Activated gamma-delta T cell (primary cell): ENCODE measurements at regions not wholly inside any gene's neighbourhood (a gene's known extent, or its start where the extent isn't known, plus 50 kb on each side); places are given as distances from the start of the nearest gene placed in this dataset.
"Not testable (repeated sequence)": the region's sequence is repeated elsewhere in the genome, so short reads cannot be mapped to it uniquely, and the experiment has no call there.

Experiments
- DNase-seq: peaks from one replicate; lab custom pipeline; 2025; lab: John Stamatoyannopoulos, UW

DNA sequence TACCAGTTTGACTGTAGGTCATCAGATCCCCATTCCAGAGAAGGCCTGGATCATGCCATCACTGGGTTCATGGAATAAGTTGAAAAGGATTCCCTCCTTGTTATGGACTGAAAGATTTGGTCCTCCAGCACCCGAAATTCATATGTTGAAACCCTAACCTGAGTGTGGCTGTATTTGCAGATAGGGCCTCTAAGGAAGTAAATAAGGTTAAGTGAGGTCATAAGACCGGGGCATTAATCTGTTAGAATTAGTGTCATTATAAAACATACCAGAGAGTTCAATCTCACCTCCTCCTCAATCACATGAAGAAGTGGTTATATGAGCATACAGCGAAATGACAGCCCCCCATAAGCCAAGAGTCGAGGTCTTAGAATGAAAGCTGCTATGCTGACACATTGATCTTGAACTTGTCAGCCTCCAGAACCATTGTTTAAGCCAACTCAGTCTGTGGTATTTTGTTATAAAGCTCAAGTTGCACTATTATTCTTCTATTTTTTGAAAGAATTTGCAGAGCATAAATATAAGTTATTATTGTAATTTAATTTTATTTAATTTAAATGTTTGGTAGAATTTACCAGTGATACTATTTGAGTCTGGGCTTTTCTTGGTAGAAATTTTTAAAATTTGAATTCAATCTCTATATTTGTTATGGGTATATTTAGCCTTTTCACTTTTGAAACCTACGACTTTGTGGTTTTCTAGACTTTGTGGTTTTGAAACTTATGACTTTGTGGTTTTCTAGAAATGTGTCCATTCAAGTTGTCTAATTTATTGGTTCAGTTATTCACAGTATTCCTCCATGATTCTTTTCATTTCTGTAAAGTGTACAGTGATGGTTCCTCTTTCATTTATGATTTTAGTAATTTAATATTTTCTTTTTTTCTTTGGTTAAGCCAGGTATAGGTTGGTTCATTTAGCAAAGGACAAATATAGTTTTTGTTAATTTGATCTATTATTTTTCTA, 1206.7 kb upstream of the CDH2 start:
- no peak for DNase-seq

DNA sequence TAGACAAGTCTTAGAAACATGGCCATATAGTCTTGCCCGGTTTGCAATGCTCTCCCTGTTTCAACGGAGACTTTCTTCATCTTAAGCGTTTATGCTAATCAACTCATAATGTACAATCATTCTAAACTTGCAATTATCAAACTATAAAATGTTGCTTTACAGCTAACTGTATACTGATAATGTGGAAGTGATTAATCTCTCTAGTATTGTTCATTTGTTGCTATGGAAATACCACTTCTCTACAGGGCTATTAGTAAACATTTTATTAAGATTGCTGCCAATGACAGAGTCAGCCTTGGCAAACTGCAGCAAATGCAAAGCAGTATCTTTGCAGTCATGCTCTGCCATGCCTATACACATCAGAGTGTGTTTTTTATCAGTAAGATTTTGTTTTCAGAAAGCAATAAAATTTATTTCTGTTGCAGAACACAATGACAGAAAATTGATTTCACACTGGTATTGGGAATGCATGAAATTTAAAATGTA, 1201.8 kb upstream of the CDH2 start:
- DNase-seq = no peak

DNA sequence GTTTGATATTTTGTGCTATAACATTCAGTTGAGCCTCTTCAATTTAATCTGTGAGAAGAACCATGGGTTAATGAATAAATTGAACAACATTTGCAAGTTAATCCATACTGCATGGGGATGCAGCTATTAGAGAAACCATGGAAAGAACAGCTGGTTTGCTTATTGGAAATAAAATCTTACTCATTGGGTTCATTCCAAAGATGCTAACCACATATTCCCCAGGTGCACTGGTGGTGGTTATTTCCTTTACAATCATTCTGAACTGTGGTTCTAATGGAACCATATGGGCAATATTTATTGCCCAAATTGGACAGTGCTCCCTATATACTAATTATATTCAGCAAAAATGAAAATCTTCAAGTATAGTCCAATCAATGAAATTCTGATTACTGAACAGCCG, 1200.4 kb upstream of the CDH2 start:
- DNase-seq = no peak

DNA sequence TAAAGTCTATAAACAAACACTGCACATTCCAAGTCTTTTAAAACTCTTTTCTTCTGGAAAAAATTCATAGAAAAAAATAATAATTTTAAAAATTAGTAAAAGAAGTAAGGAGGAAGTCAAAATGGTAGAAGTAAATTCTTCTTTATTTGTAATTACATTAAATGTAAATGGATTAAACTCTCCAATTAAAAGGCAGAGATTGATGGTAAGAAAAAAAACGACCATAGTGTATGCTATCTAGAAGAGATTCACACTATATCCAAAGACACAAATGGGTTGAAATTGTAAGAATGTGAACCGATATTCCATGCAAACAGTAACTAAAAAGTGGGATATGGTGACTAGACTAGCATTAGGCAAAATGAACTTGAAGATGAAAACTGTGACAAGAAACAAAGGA, 1196.1 kb upstream of the CDH2 start:
- DNase-seq = no peak

DNA sequence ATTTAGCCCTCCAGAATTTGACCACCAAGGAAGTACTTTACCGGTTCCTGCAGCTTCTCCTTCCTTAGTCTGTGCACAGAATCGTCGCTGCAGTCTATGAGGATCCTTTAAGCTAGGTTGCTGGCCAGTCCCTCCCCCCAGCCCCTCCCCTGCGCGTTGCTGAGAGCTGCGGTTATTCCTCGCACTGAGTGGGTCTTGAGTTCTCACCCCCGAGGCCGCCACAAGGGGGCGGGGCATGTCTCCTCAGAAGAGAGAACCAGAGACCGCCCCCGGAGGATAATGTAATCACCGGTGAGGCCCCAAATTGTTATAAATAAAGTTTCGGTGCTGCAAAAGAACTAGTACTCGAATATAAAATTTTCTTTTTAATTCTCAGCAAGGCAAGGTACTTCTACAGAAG, 1184.9 kb upstream of the CDH2 start:
- no peak for DNase-seq

DNA sequence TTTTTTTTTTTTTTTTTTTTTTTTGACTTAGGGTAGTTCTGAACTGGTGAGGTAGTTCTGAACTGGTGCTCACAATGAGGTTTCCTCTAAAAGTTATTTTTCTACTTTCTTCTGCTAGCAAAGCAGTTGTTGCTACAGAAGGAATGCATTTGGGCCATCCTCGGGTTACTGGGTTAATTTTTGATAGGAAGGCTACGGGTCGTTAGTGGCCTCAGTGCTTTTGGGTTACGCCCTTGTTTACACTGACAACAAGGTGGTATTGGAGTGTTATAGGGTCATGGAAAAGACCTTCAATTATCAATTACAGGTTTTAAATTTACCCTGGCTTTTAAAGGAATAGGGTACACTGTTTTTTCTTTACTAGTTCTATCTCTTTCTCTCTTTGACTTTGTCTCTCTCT, 1183.7 kb upstream of the CDH2 start:
- not testable (repeated sequence) for DNase-seq

DNA sequence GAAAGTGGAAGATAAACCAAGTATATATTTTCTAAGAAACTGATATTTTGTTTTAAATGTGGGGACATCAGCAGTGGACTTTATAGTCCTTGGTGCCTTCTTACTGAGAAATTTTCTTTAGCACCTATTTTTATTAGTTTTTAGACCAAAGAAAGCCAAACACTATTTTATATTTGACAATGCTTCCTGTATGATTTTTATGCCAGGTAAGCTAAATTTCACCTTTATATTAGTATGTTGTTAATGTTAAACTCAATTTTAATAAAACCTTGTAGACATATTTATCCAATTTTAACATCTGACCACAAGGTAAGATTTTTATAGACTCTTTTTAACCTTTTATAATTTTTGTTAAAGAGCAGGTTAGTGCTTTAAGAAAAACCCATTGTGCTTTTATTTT, 1182.3 kb upstream of the CDH2 start:
- not testable (repeated sequence) for DNase-seq

DNA sequence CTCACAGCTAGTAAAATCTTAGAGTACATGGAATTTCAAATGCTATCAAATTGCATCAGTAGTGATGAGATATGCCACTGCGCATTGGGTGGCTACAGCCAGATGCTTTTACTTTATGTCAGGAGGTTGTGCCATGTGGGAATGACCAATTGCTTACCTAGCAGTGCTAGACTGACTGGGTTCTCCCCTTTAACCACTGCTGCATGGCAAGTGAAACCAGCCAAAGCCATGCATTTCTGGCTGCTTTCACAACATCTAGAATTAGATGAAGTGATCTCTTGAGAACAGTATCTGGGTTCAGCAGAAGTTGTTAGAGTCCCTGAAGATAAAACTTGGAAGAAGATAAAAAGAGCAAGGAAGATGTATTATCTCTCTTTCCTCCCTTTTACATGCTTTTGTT, 1174.2 kb upstream of the CDH2 start:
- DNase-seq = no peak

DNA sequence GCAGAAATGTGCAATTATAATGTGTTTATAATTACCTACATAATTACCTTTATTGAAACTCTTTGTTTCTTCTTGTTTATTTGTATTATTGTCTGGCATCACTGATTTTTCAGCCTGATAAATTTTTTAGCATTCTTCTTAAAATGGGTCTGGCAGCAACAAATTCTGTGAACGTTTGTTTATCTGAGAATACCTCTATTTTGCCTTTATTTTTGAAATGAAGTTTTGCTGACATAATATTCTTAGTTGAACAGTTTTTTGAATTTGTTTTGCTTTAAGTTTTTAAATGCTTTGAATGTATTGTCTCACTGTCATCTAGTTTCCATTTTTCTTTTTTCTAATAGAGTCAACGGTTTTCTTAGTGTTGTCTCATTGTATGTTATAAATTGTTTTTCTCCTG, 1152.0 kb upstream of the CDH2 start:
- no peak for DNase-seq

DNA sequence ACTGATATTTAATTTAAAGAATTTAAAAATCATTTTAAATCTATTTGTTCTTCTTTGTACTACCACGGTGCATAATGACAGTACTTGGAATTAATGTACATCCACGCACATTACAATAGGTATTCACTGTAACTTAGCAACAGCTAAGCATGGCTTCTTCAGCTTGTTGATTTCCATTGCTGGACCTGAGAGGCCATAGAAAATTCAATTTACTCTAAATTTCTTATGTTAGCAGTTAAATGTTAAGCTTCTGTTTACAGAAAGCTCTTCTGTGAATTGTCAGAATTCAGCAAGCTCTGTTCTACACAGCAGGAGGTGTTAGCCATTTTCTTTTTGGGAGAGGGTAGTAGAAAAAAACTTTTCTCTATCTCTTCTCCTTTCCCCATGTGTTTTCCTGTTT, 1149.3 kb upstream of the CDH2 start:
- DNase-seq = no peak

DNA sequence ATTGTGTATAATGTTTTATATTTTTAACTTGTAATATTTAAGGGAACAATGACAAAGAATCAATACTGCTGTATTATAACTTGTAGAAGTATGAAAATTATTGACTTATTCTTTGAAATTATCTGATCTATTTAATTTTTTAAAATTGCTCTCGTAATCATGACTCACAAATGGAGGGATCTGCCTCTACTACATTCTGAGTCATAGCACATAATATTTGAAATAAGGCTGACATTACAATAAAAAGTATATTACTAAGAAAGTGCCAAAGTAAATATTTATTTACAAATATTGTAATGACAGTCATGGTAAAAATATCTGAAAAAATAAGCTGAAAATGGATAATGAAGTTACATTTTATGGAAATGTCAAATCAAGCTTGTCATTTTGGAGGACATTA, 1144.6 kb upstream of the CDH2 start:
- no peak for DNase-seq

DNA sequence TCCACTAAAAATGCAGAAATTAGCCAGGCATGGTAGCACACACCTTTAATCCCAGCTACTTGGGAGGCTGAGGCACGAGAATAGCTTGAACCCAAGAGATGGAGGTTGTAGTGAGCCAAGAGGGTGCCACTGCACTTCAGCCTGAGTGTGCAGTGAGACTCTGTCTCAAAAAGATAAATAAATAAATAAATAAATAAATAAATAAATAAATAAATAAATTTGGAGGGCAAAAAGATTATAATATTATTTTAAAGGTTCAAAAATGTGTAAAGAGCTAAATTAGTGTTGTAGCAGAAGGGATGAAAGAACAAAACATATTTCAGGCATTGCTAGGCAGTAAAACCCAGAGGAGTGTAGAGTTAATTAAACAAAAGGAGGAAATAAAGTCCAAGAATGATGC, 1136.4 kb upstream of the CDH2 start:
- DNase-seq = no peak

DNA sequence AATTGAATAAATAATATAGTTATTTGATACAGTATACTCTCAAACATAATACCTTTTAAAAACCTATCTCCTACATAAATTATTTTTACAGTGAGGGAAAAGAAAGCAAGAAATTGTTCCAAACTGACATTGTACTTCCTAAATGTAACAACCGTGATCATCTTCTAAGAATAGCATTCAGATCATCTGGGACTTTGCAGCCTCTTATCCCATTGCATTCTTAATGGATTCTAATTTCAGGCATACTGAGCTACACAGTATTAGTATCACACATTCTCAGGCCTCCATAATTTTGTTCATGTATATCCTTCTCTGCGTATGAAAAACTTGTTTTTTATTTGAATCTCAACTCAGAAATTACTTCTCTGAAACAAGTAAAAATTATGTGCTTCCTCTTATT, 1134.7 kb upstream of the CDH2 start:
- DNase-seq = no peak

DNA sequence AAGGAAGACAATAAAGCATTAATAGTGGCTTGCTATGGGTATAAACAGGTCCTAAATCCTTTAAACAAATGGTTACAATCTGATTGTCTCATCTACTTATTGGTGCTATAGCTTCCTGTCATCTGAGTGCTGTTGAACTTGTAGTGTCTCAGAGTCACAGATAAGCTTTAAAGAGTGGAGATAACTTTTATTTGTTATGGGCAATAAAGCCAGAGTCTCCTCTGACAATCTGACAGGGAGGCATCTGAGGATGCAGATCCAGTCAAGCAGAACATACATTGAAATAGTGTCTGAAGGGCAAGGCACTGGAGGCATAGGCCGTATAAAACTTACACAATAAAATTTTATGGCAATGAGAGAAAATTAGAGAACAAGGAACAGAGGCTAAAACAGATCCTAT, 1132.4 kb upstream of the CDH2 start:
- DNase-seq = no peak

DNA sequence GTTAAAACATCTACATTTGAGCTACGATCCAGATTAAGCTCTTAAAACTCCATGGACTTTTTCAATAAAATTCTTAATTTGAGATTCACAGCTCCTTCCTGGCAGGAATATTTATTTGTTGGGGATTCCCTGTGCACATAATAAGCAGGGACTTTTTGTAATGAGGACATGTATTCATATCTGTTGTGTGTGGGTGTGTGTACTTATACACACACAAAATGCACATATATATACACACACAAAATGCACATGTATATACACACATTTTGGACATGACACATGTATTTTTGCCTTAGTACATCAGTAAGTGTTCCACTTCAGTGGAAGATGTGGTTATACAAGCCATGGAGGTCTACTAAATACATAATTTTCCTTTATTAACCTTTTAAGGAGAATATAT, 1131.1 kb upstream of the CDH2 start:
- DNase-seq = no peak

DNA sequence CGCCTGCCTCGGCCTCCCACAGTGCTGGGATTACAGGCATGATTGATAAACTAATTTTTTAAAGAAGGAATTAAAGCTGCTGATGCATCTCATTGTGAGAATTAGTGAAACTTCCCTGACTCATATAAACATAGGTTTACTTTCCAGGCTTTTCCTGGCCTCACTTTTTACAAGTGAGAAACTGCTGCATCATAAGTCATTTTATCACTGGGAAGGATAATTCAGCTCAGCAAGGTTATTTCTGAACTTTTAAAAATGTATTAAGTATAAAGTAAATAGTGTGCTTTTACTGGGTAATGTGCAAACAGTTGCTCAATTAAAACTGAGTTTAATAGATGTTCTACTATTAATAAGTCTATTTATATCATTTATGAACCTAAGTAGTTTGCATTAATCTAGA, 1130.3 kb upstream of the CDH2 start:
- DNase-seq = no peak

DNA sequence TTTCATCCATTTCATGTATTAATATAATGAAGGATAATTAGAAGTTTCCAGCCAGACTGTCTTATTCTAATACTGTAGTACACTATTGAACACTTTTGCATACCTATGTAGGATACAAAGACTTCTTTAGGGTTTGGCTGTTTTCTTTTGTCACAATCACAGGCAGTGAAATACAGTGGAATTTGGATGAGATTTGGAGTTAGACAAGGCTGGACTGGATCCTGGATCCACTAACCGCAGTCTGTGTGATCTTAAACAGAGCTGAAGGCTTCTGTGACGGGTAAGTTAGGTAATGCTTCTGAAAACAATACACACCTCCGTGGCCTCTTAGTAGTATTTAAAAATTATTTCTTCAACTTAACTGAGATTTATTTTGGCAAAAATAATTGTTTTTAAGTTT, 1128.6 kb upstream of the CDH2 start:
- no peak for DNase-seq

DNA sequence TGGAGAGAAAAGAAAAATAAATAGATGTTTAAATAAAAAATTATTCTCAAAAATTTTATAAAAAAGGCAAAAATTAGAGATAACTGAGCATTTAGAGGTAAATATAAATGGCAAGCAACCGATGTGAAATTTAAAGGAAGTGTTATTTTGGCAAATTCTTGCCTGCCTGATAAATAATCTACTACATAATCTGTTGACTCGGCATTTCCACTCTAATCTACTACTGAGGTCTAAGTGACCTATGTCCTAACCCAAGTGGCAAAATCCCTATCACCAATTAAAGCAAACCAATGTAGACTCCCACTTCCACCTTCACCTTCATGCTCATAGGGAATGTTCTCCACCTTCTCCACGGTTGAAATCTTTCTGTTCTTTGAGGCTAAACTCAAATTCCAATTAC, 1124.1 kb upstream of the CDH2 start:
- DNase-seq = no peak

DNA sequence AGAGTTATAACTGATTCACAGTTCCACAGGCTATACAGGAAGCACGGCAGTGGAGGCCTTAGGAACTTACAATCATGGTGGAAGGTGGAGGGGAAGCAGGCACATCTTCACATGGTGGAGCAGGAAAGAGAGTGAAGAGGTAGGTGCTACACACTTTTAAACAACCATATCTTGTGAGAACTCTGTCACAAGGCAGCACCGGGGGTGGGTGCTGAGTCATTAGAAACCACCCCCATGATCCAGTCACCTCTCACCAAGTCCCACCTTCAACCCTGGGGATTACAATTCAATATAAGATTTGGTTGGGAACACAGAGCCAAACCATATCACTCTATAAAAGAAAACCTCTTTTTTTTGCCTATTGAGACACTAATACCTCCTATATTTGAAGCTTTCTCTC, 1108.5 kb upstream of the CDH2 start:
- no peak for DNase-seq

DNA sequence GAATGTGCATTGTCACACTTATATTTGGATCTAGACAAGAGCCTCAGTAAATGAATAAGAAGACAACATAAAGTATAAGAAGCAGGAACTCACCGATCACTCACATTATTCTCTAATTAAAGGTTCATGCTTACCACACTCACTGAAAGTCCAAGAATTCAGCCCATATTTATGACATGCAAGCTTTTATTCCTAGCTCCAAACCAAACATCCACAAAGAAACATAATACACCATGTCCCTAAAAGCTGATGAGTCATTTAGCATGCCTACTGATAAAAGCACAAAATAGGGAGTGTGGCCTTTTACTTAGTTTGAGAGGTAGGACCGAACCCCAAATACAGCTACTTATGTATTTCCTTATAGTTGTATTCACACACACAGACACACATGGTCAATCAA, 1094.6 kb upstream of the CDH2 start:
- DNase-seq = no peak

DNA sequence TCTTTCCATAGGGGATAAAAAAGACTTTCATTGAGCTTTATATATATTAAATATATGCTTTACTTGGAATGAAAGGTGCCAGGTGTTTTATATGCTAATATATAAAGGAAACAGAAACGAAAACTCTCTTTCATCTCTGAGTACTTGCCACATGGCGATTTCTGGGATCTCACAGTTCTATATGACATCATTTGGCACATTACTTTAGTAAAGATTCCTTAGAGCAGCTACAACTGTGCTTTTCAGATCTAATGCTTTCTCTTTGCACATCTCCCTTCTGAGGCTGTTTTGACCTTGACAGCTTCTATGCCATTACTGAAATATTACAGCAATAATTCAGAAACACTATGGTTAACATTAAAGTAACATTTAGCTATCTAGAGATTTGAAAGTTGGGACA, 1082.9 kb upstream of the CDH2 start:
- no peak for DNase-seq

DNA sequence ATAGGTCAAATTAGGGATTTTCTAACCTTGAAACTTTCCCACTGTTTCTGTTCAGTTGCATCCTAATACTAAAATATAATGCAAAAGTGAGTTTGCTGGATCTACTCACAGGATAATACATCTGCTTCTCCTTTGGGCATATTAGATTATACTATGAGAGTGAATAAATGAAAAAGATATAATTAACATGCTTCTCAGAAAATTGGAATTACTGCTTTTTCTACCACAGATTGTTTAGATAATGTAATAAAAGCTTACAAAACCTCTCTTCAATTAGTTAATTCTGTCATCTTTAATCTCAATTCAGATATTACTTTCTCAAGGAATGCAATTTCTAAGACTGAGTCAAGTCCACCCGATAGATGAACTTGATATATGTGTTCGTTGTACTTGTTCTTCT, 1077.2 kb upstream of the CDH2 start:
- no peak for DNase-seq

DNA sequence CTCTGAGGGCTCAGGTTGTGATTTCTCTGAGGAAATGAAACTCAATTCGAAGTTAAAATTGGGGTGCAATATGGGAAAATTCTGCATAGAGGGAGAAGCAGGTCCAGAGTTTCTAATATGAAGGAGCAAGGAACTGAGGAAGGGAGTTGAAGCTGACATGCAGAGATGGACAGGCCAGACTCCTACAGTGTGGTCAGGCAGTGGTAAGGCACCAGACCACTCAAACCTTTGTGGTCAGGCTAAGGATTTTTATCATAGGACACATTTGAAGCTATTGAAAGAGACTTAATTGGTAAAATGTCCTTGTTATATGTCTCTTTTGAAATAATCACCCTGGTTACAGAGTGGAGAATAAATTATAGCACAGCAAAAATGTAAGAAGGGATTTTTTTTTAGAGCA, 1074.8 kb upstream of the CDH2 start:
- DNase-seq = no peak

DNA sequence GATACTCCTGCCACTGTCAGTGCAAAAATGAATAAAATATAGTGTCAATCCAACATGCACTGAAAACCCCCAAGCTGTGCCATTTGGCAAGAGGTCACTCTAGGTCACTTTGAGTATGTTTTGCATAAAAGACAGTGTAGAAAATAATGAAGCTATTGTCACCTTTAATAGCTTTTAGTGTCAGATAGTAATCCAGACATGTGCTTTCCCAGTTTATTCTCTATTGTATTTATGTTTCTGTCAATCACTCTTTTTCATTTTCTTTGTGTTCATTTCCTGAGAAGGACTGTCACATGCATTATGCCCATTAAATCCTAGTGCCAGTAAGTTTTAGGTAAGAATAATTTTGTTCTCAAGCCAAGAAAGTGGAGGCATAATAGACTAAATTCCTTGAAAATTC, 1073.9 kb upstream of the CDH2 start:
- no peak for DNase-seq
